ENCODE measurements at regions not wholly inside any gene's neighbourhood (a gene's known extent, or its start where the extent isn't known, plus 50 kb on each side); places are given as distances from the start of the nearest gene placed in this dataset.

DNA sequence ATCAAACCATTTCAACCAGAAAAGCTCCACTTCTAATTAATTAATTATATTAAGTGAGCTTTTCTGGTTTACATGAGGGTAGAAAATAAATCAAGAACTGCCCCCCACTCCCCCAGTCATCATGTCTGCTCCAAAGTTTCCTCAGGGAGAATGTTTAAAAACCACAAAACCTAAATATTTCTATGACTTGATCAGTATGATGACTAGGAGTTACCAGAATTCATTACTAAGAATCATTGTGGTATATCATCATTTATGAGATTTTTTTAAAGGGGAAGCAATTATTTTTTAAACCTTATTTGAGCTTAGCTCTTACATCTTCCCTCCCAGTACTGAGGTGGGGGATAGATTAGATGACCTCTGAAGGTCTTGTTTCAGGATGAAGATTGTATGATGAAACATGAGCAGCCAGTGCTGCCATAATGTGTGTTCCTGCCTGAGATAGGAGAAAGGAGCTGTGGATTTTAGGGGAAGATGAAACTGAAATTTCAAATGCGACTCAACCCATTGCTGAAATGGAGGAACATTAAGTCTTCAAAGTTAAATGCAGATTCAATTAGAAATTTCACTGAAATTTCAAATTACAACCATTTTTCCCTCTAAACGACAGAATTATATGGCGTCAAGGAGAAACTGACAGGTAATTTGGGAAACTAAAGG lies 401.3 kb upstream of the CADM1 start:
- no peak for DNase-seq

DNA sequence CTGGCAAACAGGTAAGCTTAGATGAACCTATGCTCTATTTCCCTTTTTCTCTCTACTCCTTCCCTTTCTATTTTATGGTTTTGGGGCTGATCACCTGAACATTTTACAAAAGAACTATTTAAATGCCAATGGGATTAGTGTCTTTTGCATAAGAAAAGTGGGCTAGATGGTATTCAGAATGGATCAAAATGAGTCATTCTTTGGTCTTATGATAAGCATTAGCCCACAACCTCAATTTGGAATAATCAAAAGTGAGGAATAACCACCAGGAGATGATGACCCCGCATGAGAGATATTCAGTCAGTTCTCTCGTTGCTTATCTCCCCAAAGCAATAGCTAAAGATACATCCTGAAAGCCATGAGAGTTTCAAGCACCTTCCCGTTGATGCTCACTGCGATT lies 399.0 kb upstream of the CADM1 start:
- no peak for DNase-seq

DNA sequence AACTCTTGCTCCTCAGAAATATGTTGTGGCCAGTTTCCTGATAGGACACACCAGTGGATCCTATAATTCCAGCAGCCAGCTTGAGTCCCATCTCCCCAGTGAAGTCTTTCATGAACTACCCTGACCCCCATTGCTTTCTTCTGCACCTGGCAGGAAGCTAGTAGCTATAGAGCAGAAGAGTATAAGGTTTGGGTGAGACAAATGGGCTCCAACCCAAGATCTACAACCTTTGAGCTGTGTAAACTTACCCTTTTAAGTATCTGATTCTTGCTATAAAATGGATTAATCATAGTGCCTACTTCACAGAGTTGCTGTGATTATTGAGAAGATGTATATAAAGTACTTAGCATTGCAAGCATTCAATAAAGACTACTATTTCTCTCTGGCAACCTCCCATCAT lies 396.9 kb upstream of the CADM1 start:
- DNase-seq = no peak

DNA sequence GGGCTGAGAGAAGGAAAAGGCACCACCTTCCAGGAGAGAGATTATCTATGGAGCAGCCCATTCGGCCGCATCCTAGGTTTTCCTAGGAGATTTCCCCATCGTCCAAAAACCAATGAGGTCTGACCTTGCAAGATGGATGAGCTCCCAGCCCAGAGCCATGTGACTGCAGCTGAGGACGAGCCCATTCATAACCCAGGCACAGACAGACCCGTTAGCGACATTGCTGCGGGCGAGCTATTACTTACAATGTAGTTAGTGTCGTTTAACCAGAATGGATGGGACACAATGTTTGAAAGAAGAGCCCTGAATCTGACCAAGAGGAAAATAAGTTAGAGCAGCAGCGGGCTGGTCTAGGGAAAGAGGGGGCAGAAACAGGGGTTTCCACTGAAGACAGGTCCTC lies 395.9 kb upstream of the CADM1 start:
- DNase-seq = no peak

DNA sequence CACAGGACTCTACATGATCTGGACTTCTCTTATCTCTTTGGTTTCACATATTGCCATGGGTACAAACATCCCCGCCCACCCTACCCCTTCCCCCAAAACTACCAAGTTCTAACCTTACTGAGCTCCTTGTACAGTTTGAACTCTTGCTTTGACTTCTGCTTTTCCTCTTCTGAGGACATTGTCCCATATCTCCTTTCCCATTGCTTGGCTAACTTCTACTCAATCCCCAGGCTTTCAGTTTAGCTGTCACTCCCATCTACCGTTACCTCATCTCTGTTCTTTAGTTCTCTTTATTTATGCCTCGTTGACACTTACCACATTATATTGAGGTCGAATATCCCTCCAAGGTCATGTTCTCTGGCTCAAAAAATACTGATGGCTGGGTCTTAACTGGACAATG lies 393.5 kb upstream of the CADM1 start:
- no peak for DNase-seq

DNA sequence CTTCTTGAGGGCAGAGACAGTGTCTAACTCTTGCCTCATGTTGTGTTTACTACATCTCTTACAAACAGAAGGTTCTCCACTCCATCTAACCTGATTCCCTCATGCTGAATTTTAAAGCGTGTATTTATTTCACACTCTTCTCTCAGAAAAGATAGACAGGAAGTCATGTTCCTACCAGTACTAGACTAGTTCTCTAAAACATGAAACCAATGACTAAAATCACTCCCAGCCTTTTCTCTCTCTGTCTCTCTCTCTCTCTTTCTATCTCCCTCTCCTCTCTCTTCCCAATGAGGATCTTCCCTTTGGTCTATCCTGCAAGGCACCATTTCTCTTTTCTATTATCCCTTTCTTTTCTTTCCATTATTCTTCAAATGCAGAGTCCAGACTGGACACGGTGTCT lies 391.9 kb upstream of the CADM1 start:
- DNase-seq = no peak

DNA sequence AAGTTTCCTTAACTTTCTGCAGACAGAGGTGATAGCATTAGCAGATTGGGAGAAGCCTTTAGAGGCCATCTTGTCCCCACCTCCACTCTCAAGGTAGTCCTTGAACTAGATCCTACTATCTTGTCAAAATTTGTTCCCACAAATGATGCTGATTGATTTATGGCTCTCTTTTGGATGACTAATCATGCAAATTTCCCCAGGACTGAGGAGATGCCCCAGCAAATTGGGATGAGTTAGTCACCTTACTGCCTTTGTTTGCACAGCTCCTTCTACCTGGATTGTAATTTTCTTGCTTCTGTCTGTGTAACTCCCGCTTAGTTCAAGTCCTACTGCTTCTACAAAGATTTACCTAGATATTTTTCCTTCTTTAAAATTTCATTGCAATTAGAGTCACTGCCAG lies 391.4 kb upstream of the CADM1 start:
- DNase-seq = no peak

DNA sequence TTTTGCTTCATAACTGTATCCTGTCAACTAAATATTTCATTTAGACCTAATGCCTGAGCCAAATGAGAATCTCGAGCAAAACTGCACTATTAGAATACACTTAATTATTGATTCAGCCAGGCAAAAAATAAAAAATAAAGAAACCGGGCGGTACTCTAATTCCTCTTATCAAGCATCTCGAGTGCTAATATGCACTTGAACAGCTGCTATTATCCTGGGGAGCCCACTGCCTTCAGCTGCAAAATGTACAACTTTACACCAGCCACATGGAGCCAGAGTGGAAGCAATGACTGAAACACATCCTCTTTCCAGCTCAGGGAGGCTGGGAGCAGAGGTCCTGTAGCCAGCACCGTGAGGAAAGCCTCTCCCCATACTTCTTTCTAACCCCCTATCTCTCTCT lies 390.0 kb upstream of the CADM1 start:
- no peak for DNase-seq

DNA sequence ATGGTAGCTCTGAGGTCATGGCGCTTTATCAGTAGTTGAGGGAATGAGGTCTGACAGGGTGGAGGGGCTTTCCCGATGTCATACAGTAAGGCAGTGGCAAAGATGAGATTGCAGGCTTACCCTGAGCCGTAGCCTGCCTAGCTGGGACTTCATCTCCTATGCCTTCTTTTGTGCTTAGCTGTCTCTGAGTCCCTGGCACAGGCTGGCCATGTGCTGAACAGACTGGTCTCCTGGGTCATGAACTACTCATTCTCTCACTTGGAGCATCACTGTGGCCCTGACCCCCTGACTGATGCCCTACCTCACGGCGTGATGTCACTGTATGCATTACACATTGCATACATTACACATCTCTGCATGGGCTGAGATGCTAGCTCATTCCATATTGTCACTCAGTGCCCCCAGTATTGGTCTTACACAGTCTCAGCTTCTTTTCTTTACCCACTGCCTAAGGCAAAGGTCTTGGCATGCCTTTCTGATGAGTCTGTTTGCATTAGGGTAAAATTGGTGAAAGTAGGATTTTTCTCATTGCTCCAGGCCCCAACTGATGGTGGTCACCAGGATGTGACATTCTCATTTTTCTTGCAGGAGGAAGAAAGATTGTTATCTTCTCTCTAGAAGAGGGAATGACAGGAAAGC lies 389.4 kb upstream of the CADM1 start:
- no peak for DNase-seq

DNA sequence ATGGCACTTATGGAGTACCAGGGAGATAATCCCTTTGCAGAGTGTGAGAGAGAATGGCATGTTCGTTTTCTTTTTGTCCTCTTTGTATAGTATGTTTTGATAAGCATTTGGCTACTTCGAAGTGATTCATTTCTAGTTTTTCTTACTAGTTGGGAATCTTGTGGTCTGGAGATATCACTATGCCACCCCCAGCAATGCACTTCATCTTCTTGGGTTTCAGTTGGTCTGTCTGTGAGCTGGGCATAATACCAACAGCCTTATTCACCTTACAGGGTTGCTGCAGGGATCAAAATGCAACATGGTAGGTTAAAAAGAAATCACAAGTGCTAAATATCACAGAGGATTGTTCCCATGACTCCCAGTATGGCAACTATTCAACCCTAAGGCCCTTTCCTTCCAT lies 387.8 kb upstream of the CADM1 start:
- no peak for DNase-seq

DNA sequence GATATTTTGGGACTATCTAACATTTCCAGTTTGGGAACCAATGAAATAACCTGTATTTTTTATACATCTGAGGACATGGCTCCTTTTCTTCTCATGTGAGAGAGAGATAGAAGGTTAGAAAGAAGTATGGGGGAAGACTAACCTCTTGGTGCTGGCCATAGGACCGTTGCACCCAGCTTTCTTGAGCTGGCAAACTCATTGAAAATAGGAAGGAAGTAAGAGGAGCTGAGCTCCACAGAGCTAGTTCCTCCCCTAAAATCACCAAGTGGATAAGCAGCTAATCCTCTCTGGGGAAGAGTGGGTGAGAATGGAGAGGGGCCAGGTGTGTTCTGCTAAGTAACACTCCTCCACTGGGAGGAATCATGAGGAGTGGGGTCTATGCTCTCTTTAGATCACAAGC lies 387.4 kb upstream of the CADM1 start:
- no peak for DNase-seq

DNA sequence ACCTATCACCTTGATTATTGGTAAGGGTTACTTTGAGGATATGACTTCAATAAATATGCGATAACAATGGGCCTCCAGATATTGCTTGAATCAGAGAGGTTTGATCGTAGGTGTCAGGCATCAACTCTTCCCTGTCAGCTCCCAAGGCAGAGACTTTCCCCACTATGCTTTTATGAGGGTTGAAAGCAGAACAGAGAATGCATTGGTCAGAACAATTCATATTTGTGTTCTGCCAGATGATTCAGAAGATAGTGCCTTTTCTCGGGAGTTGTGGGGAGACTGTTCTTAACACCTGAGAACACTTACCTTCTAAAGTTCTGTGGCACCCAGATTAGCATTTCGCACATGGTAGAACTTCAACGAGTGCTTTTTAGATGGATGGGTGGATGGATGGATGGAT lies 386.3 kb upstream of the CADM1 start:
- no peak for DNase-seq

DNA sequence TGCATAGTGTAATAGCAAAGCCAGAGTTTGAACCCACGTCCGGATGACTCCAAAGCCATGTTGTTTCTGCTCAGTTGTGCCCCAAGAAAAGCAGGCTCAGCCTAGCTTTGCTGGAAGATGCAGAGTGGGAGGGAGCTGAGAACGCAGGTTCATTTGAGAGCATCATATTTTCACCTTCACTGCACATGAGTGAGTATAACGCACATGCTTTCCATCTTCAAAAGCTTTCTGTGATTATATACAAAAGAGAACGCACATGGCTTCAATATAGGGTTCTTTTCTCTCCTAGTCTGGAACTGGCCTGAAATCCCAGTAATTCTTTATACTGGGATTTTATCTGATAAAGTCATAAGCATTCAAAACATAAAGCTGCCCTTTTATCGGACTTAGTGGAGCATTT lies 385.5 kb upstream of the CADM1 start:
- no peak for DNase-seq

DNA sequence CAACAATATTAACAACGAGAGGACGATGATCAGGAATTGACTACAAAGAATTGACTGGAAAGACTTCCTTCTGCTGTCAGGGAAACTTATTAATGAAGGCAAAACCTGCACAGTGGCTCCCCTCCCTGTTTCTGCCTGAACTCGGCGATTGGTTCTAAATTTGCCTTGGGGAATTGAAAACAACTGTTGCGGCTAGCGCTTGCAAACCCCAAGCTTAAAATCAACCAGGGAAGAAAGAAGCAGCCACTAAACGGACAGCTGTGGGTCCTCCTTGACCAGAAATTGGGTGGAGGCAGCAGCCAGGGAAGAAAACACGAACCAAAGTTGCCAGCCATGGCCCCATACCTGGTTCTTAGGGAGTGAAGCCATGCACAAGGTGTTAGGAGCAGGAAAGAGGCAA lies 383.5 kb upstream of the CADM1 start:
- DNase-seq = no peak

DNA sequence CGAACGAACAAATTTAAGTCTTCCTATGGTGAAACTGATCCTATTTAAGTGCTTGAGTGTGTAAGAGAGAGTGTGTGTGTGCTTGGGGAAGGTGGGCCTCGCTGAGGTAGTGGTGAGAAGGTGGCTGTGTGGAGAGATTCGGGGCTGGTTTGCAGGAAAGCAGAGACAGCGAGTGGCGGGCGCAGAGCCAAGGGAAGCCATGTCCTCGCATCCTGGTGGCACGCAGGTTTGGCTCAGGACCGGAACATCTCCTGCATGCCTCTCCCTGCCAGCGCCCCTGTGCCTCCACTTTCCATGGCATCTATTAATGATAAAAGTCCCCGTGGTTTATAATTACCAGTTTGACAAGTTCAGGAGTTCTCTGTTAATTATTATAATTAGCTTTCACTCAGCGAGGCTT lies 383.1 kb upstream of the CADM1 start:
- no peak for DNase-seq

DNA sequence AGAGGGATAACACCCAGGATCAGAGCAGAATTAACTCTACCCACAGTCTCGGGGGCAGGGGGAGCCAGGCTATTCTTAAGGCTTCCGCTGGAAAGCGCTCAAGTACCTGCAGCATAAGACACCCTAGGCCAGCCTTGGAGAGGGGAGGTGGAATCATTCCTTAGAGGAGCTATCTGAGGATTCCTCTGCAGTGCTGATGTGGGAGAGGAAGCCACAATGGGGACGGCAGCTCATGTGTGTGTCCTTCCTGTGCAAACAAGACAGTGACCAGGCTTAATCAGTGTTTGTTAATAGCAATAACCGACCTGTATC lies 382.2 kb upstream of the CADM1 start:
- no peak for DNase-seq

DNA sequence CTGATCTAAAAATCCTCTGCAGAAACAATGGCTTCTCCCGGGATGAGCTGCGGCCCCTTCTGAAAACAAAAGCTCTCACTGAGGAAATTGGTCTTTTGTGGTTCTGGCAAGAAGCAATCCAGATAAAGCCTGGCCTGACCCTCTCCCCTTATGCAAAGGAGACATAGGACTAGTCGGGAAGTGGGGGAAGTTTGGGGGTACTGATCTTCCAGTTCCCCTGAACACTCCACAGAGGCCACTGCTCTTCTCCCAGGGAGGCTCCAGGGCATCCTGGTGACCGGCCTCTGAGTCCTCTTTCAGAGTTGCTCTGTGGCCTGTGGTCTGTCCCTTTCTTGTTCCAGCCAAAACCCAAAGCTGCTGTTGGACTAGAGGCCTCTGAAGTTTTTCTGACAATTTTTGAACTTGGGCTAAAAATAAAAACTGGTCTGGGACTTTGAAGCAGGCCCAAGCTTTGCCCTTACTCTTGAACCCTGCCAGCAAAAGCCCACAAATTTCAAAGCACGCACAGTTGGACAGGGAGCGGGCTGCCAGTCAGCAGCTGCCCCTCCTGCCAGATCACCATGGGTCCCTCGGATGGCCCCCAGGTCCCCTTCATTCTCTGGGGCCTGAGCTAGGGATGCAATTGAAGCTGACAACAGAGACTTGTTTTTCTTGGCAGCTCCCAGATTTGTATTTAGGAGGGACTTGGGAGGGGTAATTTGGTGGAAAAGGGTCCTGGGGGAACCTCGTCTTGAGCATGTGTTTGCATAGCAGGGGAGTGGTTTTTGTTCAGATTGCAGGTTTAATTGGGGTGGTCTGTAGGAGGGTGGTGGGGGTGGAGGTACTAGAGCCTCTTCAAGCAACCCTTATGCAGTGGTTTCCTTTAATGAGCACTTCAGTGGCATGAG lies 381.6 kb upstream of the CADM1 start:
- no peak for DNase-seq

DNA sequence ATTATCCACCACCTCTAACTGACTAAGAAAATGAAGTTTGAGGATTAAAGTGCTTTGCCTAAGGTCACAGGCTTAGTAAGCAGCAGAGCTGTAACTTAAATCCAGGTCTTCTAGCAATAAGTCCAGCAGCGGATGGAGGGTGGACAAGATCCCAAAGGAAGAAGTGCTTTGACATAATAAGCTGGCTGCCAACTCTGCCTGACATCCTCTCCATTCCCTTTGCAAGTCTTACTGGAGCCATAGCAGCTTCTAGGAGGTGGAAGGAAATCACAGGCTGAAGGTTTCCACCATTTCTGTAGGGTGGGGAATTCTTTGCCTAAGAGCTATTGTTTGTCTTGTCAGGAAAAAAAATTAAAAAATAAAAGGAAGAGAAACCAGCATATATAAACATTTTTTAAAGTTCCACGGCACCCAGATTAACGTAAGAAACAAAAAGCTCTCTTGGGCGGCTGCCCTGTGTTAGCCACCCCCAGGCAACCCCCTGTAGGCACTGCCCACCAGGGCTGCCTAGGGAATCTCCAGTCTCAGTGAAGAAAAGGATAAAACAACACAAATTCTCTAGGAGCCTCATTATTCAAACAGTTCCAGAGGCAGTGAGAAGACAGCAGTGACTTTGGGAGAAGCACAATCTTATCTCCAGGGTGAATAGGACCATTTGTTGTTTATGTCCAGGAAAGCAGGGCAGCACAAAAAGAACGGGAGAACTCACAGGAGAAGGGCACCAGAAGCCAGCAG lies 380.8 kb upstream of the CADM1 start:
- DNase-seq = no peak

DNA sequence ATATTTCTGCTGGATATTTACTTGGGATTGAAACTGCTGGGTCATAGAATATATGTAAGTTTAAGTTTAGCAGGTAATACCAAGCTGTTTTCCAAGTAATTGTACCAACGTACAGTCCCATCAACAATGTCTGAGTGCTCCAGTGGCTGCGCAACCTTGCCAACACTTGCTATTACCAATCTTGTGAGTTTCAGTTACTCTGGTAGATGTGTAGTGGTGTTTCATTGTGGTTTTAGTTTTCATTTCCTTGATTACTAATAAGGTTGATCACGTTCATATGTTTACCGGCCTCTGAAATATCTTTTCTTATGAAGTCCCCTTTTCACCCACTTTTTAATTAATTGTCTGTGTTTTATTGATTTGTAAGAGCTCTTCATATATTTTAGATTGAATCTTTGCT lies 370.6 kb upstream of the CADM1 start:
- no peak for DNase-seq

DNA sequence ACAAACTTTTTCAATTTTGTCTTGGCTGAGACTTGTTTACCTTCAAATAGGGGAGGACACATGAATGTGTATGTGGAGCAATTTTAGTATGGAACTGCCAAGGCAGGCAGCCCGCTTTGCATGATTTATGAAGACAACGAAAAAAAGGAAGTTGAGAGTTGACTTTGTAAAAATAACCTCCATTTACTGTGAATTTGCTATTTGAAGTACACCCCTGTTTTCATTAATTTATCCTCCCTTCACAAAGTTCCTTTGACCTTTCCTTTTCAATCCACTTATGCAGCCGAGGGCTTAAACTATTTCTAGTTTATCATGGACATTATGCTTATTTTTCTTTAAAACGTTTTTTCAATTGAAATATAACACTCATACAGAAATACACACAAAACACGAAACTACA lies 369.6 kb upstream of the CADM1 start:
- no peak for DNase-seq

DNA sequence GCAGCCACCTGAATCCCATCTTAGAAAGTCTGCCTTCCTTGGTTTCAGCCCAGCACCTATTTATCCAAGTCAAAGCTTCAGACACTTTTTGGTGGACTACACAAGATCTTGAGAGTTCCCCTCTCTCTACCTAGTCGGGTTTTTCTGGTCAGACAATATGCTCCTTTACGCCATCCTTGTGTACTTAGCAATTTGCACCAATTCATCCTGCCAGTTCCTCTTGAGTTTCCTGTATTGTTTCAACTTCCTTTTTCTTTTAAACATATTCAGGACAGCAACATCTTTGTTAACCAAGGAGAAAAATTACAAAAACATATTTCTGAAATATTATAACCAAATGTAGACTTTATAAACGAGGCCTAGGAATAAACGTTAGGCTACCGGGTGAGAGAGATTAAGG lies 368.2 kb upstream of the CADM1 start:
- DNase-seq = no peak

DNA sequence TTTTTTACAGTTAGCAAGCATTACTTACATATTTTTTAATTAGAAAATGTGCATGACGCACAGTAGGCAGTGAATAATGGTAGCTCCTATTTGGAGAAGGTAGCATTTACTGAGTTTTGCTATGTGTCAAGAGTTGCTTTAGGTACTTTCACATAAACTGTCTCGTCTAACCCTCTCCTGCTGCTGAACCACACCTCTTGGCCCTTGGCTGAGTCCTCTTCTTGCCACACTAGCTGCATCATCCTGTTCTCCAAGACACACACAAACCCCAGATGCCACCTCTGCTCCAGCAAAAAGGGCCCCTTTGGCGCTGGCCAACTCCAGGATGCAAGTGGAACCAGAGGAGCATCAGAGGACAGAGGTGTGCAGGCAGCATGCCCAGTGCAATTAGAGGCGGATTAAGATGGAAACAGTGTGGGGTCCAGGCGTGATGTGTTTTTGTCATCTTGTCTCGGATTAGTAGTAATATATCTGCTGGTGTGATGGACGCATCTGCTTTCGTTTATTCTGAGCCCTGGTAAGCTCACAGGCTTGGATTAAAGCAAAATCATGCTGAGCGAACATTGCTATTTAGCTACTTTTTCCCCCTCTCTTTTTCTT lies 367.0 kb upstream of the CADM1 start:
- DNase-seq = no peak

DNA sequence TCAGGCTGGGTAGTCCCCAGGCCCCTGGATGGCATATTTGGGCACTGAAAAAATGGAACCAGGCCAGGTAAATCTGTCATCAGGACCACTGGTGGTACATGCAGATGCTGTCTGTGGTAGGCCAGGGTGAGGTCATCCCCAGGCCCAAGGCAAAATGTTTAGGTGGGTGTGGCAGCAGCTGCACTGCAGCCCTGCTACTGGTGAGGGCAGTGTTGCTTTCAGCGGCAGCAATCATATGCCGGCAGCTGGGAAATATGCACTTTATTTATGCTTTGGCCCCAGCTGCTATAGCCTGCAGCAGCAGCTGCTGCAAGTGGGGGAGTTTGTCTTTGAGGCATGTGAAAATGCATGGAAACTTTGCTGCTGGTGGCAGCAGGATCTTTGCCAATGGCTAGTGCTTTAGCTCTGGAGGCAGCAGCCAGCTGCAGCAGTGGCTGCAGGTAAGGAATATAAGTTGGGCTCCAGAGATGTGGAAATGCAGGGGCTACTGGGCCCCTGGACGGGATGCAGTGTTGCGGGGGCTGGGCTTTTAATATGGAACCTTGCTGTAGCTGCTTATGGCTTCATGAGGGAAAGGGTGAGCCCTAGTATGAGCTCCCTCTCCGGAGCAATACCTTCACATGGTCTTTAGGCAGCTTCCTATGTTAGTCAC lies 365.7 kb upstream of the CADM1 start:
- no peak for DNase-seq
